ENCODE measurements at regions not wholly inside any gene's neighbourhood (a gene's known extent, or its start where the extent isn't known, plus 50 kb on each side); places are given as distances from the start of the nearest gene placed in this dataset.
"Not testable (repeated sequence)": the region's sequence is repeated elsewhere in the genome, so short reads cannot be mapped to it uniquely, and the experiment has no call there.

GRCh38 chr15:56806148-56806536, 72.8 kb upstream of the ZNF280D start:
- Mint-ChIP-seq H3K27ac (no peak overlapping the region), H3K9me3 (ENCODE audit: insufficient read depth) (peaks cover 16% of the 10 kb centered on the region), H3K4me1 (ENCODE audit: low read depth) (peaks cover 3% of the 10 kb centered on the region), H3K4me3 (no peak overlapping the region), H3K36me3 (ENCODE audit: low read depth) (peaks cover 7% of the 10 kb centered on the region), H3K27me3 (ENCODE audit: low read depth) (peaks cover 7% of the 10 kb centered on the region)
- ChIA-PET POLR2A (no interaction called here), CTCF (interaction anchor here (1.1 kb wide), 1 partner anchor 16 kb away, joined by 3 read pairs; no protein-coding TSS in a partner anchor)
- ATAC-seq = no peak
- DNase-seq = no peak

DNA sequence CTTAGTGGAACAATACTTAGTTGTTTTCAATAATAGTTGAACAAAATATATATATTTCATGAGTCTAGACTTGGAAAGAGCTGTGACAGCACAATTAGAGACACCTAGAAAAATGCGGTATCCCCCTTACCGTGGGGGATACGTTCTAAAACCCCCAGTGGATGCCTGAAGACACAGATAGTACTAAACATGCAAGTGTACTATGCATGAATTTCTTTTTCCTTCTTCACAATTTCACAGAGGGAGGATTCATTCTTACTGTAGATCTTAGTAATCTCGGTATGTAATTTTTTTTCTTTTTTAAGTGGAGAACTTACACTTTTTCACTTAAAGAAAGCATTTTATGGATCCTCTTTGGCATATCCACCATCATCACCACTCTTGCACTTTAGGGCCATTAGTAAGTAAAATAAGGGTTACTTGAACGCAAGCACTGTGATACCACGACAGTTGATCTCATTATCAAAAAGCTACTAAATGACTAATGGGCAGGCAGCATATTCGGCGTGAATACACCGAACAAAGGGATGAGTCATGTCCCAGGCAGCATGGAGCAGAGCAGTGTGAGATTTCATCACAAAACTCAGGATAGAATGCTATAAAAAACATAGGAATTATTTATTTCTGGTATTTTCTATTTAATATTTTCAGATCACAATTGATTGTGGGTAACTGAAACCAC, 72.3 kb upstream of the ZNF280D start:
- no peak for DNase-seq
- Mint-ChIP-seq H3K9me3 (ENCODE audit: insufficient read depth) (peaks cover 16% of the 10 kb centered on the region), H3K27ac (no peak overlapping the region), H3K4me1 (ENCODE audit: low read depth) (peaks cover 3% of the 10 kb centered on the region), H3K36me3 (ENCODE audit: low read depth) (peaks cover 7% of the 10 kb centered on the region), H3K4me3 (no peak overlapping the region), H3K27me3 (ENCODE audit: low read depth) (peaks cover 7% of the 10 kb centered on the region)
- ChIA-PET CTCF (interaction anchor here (1.1 kb wide), 1 partner anchor 17 kb away, joined by 3 read pairs; no protein-coding TSS in a partner anchor), POLR2A (no interaction called here)
- ATAC-seq = no peak

DNA sequence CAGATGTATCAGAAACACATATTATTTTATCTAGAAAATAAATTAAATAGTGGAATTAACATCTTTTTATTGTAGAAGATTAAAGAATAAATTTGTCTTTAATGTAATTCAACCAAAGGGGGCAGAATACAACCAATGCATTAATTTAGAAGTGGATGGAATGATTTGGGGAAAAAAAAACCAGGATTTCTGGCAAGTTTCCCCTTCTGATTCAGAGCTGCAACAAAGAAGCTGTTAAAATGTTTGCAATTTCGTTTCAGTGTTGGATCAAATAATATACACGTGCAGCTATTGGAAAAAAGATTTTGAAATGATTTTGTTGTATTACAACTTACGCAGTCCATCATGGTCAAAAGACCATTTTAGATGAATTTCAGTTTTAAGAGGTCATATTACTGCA, 71.6 kb upstream of the ZNF280D start:
- H3K36me3 Mint-ChIP-seq (ENCODE audit: low read depth) = peaks cover 7% of the 10 kb centered on the region
- peaks cover 7% of the 10 kb centered on the region for H3K27me3 Mint-ChIP-seq (ENCODE audit: low read depth)
- H3K27ac Mint-ChIP-seq = no peak overlapping the region
- DNase-seq = no peak
- no peak overlapping the region for H3K4me3 Mint-ChIP-seq
- peaks cover 16% of the 10 kb centered on the region for H3K9me3 Mint-ChIP-seq (ENCODE audit: insufficient read depth)
- peaks cover 3% of the 10 kb centered on the region for H3K4me1 Mint-ChIP-seq (ENCODE audit: low read depth)
- no peak for ATAC-seq
- CTCF ChIA-PET = interaction anchor here (1.6 kb wide), 1 partner anchor 8 kb away, joined by 3 read pairs; no protein-coding TSS in a partner anchor
- POLR2A ChIA-PET = no interaction called here

- Mint-ChIP-seq H3K27ac (no peak overlapping the region), H3K27me3 (ENCODE audit: low read depth) (peaks cover 7% of the 10 kb centered on the region), H3K4me3 (no peak overlapping the region), H3K36me3 (ENCODE audit: low read depth) (peaks cover 7% of the 10 kb centered on the region), H3K4me1 (ENCODE audit: low read depth) (peaks cover 3% of the 10 kb centered on the region), H3K9me3 (ENCODE audit: insufficient read depth) (peaks cover 15% of the 10 kb centered on the region)
- DNase-seq (no peak), ATAC-seq (no peak)
- CTCF ChIA-PET = interaction anchor here (1.6 kb wide), 1 partner anchor 9 kb away, joined by 3 read pairs; no protein-coding TSS in a partner anchor
- POLR2A ChIA-PET = no interaction called here
Observed at GRCh38 chr15:56804279-56804678, 71.0 kb upstream of the ZNF280D start.

DNA sequence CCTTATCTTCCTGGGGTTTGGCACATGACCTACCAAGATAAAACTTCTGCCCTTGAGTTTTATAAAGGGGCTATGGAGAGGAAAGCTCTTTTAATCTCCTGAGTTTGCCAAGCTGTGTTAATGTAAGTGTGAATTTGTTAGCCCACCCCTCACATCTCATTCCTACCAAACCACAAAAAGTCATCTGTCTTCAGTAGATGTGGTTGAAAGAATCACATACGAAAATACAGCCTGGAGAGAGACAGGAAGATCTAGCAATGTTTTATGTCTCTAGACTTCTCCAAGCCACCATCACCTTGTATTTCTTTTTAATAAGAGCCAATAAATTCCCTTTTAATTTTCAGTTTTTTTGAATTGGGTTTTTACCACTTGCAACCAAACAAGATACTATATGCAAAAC, 68.9 kb upstream of the ZNF280D start:
- no peak for ATAC-seq
- Mint-ChIP-seq H3K9me3 (ENCODE audit: insufficient read depth) (no peaks in the 10 kb centered on the region), H3K4me3 (no peak overlapping the region), H3K4me1 (ENCODE audit: low read depth) (peaks cover 3% of the 10 kb centered on the region), H3K27me3 (ENCODE audit: low read depth) (peaks cover 7% of the 10 kb centered on the region), H3K36me3 (ENCODE audit: low read depth) (no peaks in the 10 kb centered on the region), H3K27ac (no peak overlapping the region)
- no peak for DNase-seq
- ChIA-PET POLR2A (no interaction called here), CTCF (no interaction called here)

DNA sequence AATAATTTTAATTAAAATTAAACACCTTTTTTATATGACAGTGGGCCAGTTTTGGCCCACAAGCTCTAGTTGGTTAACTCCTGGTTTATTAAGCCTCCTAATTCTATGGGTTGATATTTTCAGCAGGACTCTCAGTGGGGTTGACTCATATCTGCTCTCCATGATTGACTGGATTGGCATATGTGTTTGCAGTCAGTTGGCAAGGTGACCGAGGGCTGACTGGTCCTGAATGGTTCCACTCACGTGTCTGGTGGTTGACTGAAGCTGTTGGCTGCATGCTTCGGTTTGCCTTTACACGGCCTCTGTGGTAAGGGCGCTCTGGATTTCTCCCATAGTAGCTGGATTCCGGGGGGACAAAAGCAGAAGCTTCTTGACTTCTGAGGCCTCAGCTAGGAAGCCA, 65.3 kb upstream of the ZNF280D start:
- Mint-ChIP-seq H3K4me3 (no peak overlapping the region), H3K27me3 (ENCODE audit: low read depth) (peaks cover 7% of the 10 kb centered on the region), H3K27ac (no peak overlapping the region), H3K36me3 (ENCODE audit: low read depth) (no peaks in the 10 kb centered on the region), H3K9me3 (ENCODE audit: insufficient read depth) (no peaks in the 10 kb centered on the region), H3K4me1 (ENCODE audit: low read depth) (no peaks in the 10 kb centered on the region)
- ATAC-seq = no peak
- no peak for DNase-seq
- ChIA-PET CTCF (no interaction called here), POLR2A (no interaction called here)

GRCh38 chr15:56797720-56798275, 64.5 kb upstream of the ZNF280D start:
- no peaks in the 10 kb centered on the region for H3K36me3 Mint-ChIP-seq (ENCODE audit: low read depth)
- H3K4me1 Mint-ChIP-seq (ENCODE audit: low read depth) = no peaks in the 10 kb centered on the region
- DNase-seq = no peak
- H3K27ac Mint-ChIP-seq = no peak overlapping the region
- ChIA-PET CTCF (interaction anchor here (0.9 kb wide), 1 partner anchor 24 kb away, joined by 3 read pairs; no protein-coding TSS in a partner anchor), POLR2A (no interaction called here)
- peaks cover 7% of the 10 kb centered on the region for H3K27me3 Mint-ChIP-seq (ENCODE audit: low read depth)
- H3K4me3 Mint-ChIP-seq = no peak overlapping the region
- no peaks in the 10 kb centered on the region for H3K9me3 Mint-ChIP-seq (ENCODE audit: insufficient read depth)
- ATAC-seq = no peak

- Mint-ChIP-seq H3K36me3 (ENCODE audit: low read depth) (no peaks in the 10 kb centered on the region), H3K4me1 (ENCODE audit: low read depth) (no peaks in the 10 kb centered on the region), H3K27ac (no peak overlapping the region), H3K27me3 (ENCODE audit: low read depth) (no peaks in the 10 kb centered on the region), H3K9me3 (ENCODE audit: insufficient read depth) (peaks cover 9% of the 10 kb centered on the region), H3K4me3 (no peak overlapping the region)
- no peak for ATAC-seq
- CTCF ChIA-PET = interaction anchor here (0.9 kb wide), 1 partner anchor 30 kb away, joined by 3 read pairs; no protein-coding TSS in a partner anchor
- POLR2A ChIA-PET = no interaction called here
- no peak for DNase-seq
Observed at GRCh38 chr15:56795502-56795901, 62.2 kb upstream of the ZNF280D start.

GRCh38 chr15:56794553-56795329, 61.4 kb upstream of the ZNF280D start:
- Mint-ChIP-seq H3K9me3 (ENCODE audit: insufficient read depth) (peaks cover 9% of the 10 kb centered on the region), H3K4me3 (no peak overlapping the region), H3K36me3 (ENCODE audit: low read depth) (no peaks in the 10 kb centered on the region), H3K27me3 (ENCODE audit: low read depth) (no peaks in the 10 kb centered on the region), H3K4me1 (ENCODE audit: low read depth) (no peaks in the 10 kb centered on the region), H3K27ac (no peak overlapping the region)
- ChIA-PET POLR2A (no interaction called here), CTCF (interaction anchor here (0.9 kb wide), 1 partner anchor 29 kb away, joined by 3 read pairs; no protein-coding TSS in a partner anchor)
- DNase-seq = no peak
- no peak for ATAC-seq

DNA sequence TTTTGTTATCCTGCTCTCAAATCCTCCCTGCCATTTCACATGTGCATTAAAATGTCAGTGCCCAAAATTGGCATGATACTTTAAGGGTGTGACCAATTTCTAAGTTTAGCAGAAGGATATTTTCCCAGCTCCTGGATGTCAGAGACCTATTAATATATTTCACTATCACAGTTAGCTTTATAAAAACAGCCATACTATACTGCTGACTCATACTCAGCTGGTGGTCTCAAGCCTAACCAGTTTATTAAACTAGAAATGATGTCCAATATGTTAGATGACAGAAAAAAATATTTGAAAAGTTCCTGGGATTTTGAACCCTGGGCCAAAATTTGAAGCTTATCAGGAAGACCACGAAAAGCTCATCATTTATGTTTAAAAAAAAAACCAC, 60.9 kb upstream of the ZNF280D start:
- ChIA-PET CTCF (no interaction called here), POLR2A (interaction anchor here (0.6 kb wide), 1 partner anchor 101 kb away, joined by 3 read pairs; no protein-coding TSS in a partner anchor)
- DNase-seq (no peak), ATAC-seq (no peak)
- no peak overlapping the region for H3K27ac Mint-ChIP-seq
- H3K9me3 Mint-ChIP-seq (ENCODE audit: insufficient read depth) = peaks cover 9% of the 10 kb centered on the region
- H3K36me3 Mint-ChIP-seq (ENCODE audit: low read depth) = no peaks in the 10 kb centered on the region
- H3K4me1 Mint-ChIP-seq (ENCODE audit: low read depth) = no peaks in the 10 kb centered on the region
- no peak overlapping the region for H3K4me3 Mint-ChIP-seq
- no peaks in the 10 kb centered on the region for H3K27me3 Mint-ChIP-seq (ENCODE audit: low read depth)

- Mint-ChIP-seq H3K36me3 (ENCODE audit: low read depth) (no peaks in the 10 kb centered on the region), H3K4me3 (no peak overlapping the region), H3K9me3 (ENCODE audit: insufficient read depth) (peaks cover 9% of the 10 kb centered on the region), H3K27me3 (ENCODE audit: low read depth) (no peaks in the 10 kb centered on the region), H3K27ac (no peak overlapping the region), H3K4me1 (ENCODE audit: low read depth) (no peaks in the 10 kb centered on the region)
- DNase-seq = no peak
- ATAC-seq = no peak
- ChIA-PET CTCF (no interaction called here), POLR2A (no interaction called here)
Observed at GRCh38 chr15:56792211-56792610, 58.9 kb upstream of the ZNF280D start.

DNA sequence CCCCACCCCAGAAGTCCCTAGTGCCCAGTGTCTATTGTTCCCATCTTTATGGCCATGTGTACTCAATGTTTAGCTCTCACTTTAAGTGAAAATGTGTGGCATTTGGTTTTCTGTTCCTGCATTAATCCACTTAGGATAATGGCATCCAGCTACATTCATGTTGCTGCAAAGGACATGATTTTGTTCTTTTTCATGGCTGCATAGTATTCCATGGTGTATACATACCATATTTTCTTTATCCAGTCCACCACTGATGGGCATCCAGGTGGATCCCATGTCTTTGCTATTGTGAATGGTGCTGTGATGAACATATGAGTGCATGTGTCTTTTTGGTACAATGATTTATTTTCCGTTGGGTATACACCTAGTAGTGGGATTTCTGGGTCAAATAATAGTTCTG, 58.2 kb upstream of the ZNF280D start:
- H3K27ac Mint-ChIP-seq; H3K27me3 Mint-ChIP-seq (ENCODE audit: low read depth); H3K4me1 Mint-ChIP-seq (ENCODE audit: low read depth); H3K4me3 Mint-ChIP-seq; DNase-seq; POLR2A ChIA-PET; CTCF ChIA-PET; H3K36me3 Mint-ChIP-seq (ENCODE audit: low read depth); H3K9me3 Mint-ChIP-seq (ENCODE audit: insufficient read depth); ATAC-seq: not testable (repeated sequence)

Data from activated CD8-positive, alpha-beta T cell treated with anti-CD3 and anti-CD28 coated beads, Interleukin-2, amount 10 ng/mL, durations not matched to agents 7 days and 5 days (primary cell).